Hematopoietic multipotent progenitor cell treated with erythropoietin and hydrocortisone succinate and interleukin-3 and kit ligand, for 8 days (in vitro differentiated cells): ENCODE measurements at regions not wholly inside any gene's neighbourhood (a gene's known extent, or its start where the extent isn't known, plus 50 kb on each side); places are given as distances from the start of the nearest gene placed in this dataset.
"Not testable (repeated sequence)": the region's sequence is repeated elsewhere in the genome, so short reads cannot be mapped to it uniquely, and the experiment has no call there.

Experiments
- DNase-seq: peaks from one replicate; pipeline ENCODE4 v3.0.0-alpha.2; 2015

DNA sequence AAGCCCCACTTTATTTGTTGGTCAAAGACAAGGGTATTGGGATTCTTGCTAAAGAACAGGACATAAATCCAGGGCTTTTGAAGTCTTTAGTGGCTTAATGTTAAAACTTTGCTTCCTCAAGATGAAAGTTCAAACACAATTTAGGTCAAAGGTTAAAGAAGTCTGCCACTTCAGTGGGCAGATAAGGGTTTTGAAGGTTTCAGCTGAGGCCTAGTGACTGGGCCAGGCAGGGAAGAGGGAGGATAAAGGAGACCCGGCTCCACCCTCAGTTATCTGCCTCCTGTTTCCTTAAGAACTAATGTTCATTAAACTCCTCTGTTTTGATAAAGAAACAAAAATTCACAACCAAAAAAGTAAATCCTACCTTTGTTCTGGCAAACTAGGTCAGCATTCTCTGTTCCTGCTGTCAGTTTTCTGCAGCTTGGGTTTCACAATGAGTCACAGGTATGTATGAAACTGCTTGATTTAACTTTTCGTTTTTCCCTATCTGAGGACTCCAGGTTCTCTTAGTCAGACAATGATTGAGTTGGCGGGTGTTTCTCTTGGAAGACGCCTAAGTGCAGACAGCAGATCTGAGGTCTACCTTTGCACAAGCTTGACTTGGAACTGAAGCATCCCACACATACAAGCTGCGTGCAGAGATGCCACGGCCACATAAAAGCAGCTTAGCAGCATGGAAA, 208.3 kb downstream of the EXOC5 start:
- no peak for DNase-seq

DNA sequence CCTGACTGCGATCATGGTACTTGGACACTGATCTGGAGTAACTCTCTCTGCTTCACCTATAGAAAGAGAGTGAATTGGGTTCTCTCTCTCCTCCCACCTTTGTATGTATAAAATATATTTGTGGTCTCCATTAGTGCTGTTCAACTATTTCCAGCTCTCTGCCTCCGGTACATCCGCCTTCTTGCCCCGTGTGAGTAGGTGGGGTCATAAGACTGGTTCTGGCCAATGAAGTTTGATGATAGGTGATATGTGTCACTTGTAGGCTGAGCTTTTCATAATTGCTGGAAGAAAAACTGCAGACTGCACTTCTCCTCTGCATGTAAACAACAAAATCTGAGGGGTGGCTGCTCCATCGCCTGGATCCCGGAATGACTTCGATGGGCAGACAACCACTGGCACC, 210.4 kb downstream of the EXOC5 start:
- no peak for DNase-seq

GRCh38 chr14:57057803-57058202, 210.9 kb downstream of the EXOC5 start:
- no peak for DNase-seq

- DNase-seq: not testable (repeated sequence)
Observed at GRCh38 chr14:57056522-57056921, 212.2 kb downstream of the EXOC5 start.

DNA sequence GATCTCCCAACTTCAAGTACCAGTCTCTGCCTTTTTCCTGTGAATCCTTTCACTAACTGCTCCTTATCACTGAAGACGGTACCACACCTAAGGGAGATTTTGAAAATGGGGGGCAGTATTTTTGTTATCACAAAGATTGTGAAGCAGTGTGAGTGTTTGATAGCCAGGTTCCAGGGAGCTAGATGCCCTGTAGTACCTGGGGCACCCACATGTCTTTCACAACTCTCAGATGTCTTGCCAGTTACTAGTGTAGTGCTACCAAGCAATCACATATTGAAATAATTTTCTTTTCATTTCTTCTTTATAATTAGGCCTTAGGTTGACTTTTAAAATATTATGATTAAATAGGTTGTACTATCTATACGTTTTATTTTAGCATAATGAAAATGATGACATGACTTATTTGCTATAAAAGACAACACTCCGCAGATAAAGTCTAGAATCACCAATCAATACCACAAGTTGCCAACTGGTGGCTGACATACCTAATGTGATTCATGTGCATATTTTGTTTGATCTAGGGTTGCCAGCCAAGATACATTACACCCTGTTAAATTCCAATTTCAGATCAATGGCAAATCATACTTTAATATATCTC, 215.9 kb downstream of the EXOC5 start:
- no peak for DNase-seq

DNA sequence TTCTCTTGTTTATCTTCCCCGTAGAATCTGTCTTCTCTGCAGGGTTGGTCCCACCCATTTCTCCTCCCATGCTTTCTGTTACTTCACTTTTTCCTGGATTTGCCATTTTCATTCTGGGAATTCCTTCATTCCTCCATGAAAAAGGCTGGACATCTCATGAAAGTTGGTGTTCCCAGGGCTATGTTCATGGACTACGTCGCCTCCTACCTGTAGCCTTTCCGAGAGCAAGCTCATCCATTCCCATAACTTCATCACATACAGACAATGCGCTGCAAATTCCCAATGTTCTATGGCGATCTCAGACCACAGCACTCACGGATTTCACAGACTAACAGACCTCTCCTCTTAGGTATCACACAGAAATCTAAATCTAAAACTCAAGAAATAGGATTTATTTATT, 217.1 kb downstream of the EXOC5 start:
- no peak for DNase-seq

- no peak for DNase-seq
Observed at GRCh38 chr14:57049848-57050247, 218.9 kb downstream of the EXOC5 start.

GRCh38 chr14:57046175-57046574, 222.5 kb downstream of the EXOC5 start:
- DNase-seq: no peak

- not testable (repeated sequence) for DNase-seq
Observed at GRCh38 chr14:57044101-57044973, 224.4 kb downstream of the EXOC5 start.

DNA sequence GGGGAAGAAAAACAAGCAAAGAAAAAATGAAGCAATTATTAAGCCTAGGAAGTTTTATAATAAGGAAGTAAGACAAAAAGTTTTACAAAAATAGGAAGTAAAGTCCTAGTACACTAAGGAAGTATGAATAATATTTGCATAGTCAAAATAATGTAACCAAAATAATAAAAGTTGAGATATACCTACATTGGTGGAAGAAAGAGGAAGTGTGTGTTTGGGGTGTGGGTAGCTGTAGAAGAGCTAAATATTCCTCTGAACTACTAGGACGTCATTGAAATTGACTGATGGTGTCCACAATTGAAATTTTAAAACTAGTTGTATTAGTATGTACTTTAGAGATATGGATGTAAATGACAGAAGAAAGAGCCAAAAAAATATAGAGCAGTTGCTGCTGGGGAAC, 228.4 kb upstream of the OTX2 start:
- no peak for DNase-seq

DNA sequence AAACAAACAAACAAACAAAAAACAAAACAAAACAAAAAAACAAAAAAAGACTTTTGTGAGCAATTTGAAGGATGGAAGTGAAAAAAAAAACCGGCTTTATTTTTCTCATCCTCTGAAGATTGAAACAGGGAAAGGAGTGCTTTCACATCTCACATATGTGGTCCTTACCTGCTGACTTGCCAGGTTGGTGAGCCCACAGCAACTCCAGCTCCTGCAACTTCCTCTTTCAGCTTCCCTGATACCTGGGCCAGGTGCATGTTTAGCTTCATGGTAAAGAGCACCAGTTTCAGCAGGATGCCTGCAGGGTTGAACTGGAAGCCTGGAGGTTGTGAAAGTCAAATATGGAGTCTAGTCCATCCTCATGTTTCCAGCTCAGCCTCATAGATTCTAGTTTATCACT, 221.2 kb upstream of the OTX2 start:
- no peak for DNase-seq

DNA sequence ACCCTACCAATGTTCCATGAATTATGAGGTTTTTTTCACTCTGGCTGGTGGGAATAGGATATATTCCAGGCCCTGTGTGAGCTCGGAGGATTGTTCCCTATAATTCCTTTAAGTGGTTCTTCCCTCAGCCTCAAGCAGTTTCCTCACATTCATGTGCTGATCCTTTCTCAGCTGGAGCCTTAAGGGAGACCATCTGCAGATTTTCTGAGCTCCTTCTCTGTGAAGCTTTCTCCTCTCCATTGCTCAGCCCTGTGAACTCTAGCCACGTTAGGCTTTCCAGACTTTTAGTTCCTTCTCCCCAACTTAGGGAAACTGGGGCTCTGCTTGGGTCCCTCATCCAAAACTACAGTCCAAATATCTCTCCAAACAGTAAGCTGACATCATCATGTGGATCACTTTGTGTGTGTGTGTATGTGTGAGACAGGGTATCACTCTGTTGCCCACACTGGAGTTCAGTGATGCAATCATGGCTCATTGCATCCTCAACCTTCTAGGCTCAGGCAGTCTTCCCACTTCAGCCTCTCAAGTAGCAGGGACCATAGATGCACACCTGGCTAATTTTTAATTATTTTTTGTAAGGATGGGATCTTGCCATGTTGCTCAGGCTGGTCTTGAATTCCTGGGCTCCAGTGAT, 219.5 kb upstream of the OTX2 start:
- DNase-seq: no peak

DNA sequence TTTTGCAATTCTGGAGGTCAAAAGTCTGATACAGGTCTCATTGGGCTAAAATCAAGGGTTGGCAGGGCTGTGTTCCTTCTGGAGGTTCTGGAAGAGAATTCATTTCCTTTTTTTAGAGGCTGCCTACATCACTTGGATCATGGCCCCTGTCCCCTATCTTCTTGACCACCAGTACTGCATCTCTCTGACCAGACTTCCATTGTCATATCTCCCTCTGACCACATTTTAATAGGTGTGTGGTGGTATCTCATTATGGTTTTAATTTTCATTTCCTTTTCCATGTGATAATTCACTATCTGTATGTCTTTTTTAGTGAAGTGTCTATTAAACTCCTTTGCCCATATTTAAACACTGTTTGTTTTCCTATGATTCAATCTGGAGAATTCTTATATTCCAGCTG, 215.2 kb upstream of the OTX2 start:
- DNase-seq: no peak

- no peak for DNase-seq
Observed at GRCh38 chr14:57022608-57023007, 212.3 kb upstream of the OTX2 start.

DNA sequence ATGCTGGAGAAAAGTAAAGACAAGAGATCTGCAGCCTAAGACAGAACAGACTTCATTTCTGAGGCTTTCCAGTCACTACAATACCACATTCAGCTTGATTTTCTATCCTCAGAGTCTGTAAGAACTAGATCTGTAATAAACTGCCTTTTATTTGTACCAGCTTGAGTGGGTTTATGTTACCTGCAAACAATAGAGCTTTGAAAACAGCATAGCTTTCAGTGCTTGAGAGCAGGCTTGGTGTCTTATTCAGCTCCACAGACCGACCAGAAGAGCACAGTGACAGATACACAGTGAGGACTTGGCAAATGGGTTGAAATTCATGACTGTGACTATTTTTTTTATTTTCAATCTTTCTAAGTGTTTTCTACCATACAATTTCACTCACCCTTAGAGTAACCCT, 207.8 kb upstream of the OTX2 start:
- no peak for DNase-seq

DNA sequence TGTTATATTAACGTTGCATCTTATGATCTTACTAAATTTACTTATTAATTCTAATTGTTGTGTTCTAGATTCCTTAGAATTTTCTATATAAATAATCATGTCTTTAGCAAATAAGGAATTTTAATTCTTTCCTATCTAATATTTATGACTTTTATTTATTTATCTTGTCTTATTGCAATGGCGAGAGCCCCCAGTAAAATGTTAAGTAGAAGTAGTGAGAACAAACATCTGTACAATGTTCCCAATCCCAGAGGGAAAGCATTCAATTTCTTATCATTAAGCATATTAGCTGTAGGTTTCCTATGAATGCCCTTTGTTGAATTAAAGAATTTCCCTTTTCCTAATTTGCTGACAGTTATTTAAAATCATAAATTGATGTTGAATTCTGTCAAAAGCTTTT, 203.7 kb upstream of the OTX2 start:
- no peak for DNase-seq

DNA sequence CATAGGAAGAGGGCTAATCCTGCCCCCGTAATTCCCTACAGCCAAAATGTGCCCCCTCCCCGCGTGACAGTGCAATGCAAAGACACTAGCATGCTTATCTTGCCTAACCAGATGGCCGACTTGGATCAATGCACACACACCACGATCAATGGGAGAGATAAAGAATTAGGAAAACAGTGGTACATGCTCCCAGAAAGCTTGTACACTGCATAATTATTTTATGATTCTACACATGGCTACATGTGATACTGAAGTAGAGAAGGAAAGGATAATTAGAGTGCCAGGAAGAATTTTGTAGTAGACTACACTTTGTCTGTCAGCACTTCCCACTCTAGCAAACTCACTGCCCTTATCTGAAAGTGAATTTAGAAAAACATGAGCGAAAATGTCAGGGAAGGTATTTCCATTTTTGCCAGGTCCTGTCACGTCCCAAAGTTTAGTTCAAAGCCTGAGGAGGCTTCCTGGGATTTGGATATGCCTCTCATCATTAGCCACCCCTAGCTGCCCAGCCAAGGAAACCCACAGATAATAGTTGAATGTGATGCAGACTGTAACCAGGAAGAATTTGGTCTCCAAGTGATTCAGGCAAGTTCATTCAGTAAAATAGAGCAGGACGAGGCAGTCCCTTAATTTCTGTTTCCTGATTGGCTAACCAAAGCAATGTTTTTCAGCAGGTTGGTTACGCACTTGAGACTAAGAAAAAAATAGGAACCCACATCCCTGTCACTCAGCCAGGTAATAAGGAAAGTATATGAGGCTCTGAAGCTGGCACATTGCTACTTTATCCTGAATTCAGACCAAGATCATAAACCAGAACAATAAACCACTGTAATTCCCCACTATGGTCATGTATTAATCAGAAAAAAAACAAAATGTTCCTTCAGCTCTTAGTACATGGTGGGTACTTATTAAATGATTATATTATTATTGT, 199.6 kb upstream of the OTX2 start:
- DNase-seq: peak; percentile 62

GRCh38 chr14:57008534-57008933, 198.3 kb upstream of the OTX2 start:
- DNase-seq: no peak

GRCh38 chr14:56998728-56999127, 188.4 kb upstream of the OTX2 start:
- DNase-seq: no peak

- DNase-seq: no peak
Observed at GRCh38 chr14:56996721-56997399, 186.6 kb upstream of the OTX2 start.

- DNase-seq: no peak
Observed at GRCh38 chr14:56995010-56995409, 184.7 kb upstream of the OTX2 start.

DNA sequence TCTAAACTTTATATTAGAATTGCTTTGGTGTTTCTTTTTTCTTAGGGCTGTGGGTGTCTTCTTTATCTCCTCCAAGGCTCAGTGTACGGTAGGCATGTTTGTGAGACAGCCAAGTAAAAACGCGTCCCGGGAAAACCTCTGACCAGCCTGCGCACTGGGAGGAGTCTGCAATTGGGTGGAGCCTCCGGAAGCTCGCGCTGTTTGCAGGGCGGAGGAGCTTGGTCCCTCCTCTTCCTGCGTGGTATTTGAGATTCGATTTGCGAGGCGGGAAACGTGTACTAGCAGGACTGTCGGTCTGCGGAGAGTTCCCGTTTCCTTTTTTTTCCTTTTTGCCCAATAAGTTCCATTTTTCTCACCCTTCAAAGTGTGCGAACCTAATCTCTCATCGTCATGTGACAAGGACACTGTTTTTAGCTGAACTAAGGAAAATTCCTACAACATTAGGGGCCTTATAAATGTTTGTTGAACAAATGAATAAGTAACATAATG, 182.1 kb upstream of the OTX2 start:
- DNase-seq: no peak
